ENCODE measurements at regions not wholly inside any gene's neighbourhood (a gene's known extent, or its start where the extent isn't known, plus 50 kb on each side); places are given as distances from the start of the nearest gene placed in this dataset.

DNA sequence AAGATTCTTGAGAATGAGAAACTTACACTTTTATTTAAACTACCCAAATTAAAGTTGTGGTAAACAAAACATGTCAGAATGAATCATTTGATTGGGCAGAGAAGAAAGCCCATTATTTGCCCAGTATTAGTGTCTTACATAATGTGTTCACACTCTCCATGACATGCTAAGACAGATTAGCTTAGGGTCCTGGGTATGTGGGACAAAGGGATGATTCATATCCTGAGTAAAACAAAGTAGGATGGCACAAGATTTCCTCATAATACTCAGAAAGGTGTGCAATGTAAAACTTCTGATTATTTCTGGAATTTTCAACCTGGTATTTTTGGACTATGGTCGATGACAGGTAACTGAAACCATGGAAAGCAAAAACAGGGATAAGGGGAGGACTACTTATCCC lies 183.9 kb upstream of the POU5F2 start:
- H3K36me3 ChIP-seq = no peaks in the 10 kb centered on the region

GRCh38 chr5:93924628-93925027 lies 183.2 kb upstream of the POU5F2 start:
- intact Hi-C loops (cut with DNase I) = no loop called here
- Histone ChIP-seq H3K4me1 (no peaks in the 10 kb centered on the region), H3K4me3 (no peak overlapping the region), H3K36me3 (no peaks in the 10 kb centered on the region), H3K27ac (no peak overlapping the region), H3K9me3 (no peaks in the 10 kb centered on the region), H3K27me3 (no peaks in the 10 kb centered on the region)
- DNase-seq = no peak
- TF ChIP-seq, protein P1, sequence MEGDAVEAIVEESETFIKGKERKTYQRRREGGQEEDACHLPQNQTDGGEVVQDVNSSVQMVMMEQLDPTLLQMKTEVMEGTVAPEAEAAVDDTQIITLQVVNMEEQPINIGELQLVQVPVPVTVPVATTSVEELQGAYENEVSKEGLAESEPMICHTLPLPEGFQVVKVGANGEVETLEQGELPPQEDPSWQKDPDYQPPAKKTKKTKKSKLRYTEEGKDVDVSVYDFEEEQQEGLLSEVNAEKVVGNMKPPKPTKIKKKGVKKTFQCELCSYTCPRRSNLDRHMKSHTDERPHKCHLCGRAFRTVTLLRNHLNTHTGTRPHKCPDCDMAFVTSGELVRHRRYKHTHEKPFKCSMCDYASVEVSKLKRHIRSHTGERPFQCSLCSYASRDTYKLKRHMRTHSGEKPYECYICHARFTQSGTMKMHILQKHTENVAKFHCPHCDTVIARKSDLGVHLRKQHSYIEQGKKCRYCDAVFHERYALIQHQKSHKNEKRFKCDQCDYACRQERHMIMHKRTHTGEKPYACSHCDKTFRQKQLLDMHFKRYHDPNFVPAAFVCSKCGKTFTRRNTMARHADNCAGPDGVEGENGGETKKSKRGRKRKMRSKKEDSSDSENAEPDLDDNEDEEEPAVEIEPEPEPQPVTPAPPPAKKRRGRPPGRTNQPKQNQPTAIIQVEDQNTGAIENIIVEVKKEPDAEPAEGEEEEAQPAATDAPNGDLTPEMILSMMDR (IDR thresholded peaks at IDR 0.05) = no peak
- no peak for ATAC-seq

More for the DNA sequence above, 183.9 kb upstream of the POU5F2 start:
- Histone ChIP-seq H3K4me3 (no peak overlapping the region), H3K9me3 (no peaks in the 10 kb centered on the region), H3K27me3 (no peaks in the 10 kb centered on the region), H3K4me1 (no peaks in the 10 kb centered on the region), H3K27ac (no peak overlapping the region)
- TF ChIP-seq, protein P1 (IDR thresholded peaks at IDR 0.05) = no peak
- DNase-seq = no peak
- no peak for ATAC-seq
- intact Hi-C loops (cut with DNase I) = no loop called here

DNA sequence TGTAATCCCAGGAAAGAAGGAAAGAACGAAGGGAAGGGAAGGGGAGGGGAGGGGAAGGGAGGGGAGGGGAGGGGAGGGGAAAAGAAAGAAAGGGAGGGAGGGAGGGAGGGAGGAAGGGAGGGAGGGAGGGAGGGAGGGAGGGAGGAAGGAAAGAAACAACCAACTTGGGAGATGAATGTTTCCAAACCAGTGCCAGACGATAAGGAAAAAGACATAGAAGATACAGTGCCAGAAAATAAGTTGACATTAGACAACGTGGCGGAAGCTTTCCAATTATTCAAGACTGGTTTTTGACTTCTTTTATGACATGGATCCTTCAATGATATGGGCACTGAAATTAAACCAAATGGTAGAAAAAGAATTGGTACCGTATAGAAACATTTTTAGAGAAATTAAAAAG lies 181.2 kb upstream of the POU5F2 start:
- no peaks in the 10 kb centered on the region for H3K4me1 ChIP-seq
- H3K4me3 ChIP-seq = no peak overlapping the region
- TF ChIP-seq, protein P1 (IDR thresholded peaks at IDR 0.05) = no peak
- no peaks in the 10 kb centered on the region for H3K9me3 ChIP-seq
- no peak for ATAC-seq
- H3K36me3 ChIP-seq = no peaks in the 10 kb centered on the region
- DNase-seq = no peak
- H3K27me3 ChIP-seq = no peaks in the 10 kb centered on the region
- no peak overlapping the region for H3K27ac ChIP-seq
- intact Hi-C loops (cut with DNase I) = no loop called here

- DNase-seq = no peak
- H3K9me3 ChIP-seq = no peaks in the 10 kb centered on the region
- TF ChIP-seq, protein P1 (IDR thresholded peaks at IDR 0.05) = no peak
- no peak for ATAC-seq
- no peaks in the 10 kb centered on the region for H3K36me3 ChIP-seq
- intact Hi-C loops (cut with DNase I) = no loop called here
- no peak overlapping the region for H3K27ac ChIP-seq
- no peaks in the 10 kb centered on the region for H3K4me1 ChIP-seq
- no peaks in the 10 kb centered on the region for H3K27me3 ChIP-seq
- H3K4me3 ChIP-seq = no peak overlapping the region
Measured at GRCh38 chr5:93921001-93921400, 179.6 kb upstream of the POU5F2 start.

GRCh38 chr5:93916872-93917271 lies 175.5 kb upstream of the POU5F2 start:
- TF ChIP-seq, protein P1 (IDR thresholded peaks at IDR 0.05) = no peak
- ATAC-seq (no peak), DNase-seq (no peak)
- Histone ChIP-seq H3K4me1 (no peaks in the 10 kb centered on the region), H3K27ac (no peak overlapping the region), H3K27me3 (no peaks in the 10 kb centered on the region), H3K4me3 (no peak overlapping the region), H3K36me3 (no peaks in the 10 kb centered on the region), H3K9me3 (no peaks in the 10 kb centered on the region)
- intact Hi-C loops (cut with DNase I) = loop anchor here in 1 of 2 donors (10.0 kb wide), 1 partner anchor 312 kb away; no protein-coding TSS in a partner anchor

Measured in left lung (tissue), 4 donors.